ENCODE measurements at regions not wholly inside any gene's neighbourhood (a gene's known extent, or its start where the extent isn't known, plus 50 kb on each side); places are given as distances from the start of the nearest gene placed in this dataset.

GRCh38 chr16:6541267-6541666 lies 791.4 kb upstream of the RBFOX1 start:
- TF ChIP-seq CTCF (IDR thresholded peaks at IDR 0.05) (no peak), POLR2A (IDR thresholded peaks at IDR 0.05) (no peak)

All from uterus (tissue), 2 donors.